ENCODE measurements at regions not wholly inside any gene's neighbourhood (a gene's known extent, or its start where the extent isn't known, plus 50 kb on each side); places are given as distances from the start of the nearest gene placed in this dataset.

DNA sequence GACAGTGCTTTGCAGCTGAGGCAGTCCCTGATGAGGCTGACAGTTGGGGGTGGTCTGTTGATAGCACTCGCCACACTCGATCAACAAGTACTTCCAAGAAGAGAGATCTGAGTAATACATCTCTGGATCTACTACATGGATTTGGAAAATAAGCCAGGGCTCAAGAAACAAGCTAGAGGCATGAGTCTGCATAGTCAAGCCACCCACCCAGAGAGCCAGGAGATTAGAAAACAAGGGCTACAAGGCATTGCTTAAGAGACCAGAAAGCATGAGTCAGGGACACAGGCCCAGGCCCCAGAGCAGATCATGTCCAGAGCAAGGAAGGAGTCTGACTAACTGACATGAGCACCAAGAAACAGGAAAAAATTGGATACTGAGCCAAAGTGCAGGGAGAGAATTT, 196.9 kb upstream of the CWC22 start:
- Mint-ChIP-seq H3K27ac (ENCODE audit: unreplicated experiment) (no peak overlapping the region), H3K36me3 (ENCODE audit: unreplicated experiment) (no peaks in the 10 kb centered on the region), H3K4me1 (ENCODE audit: unreplicated experiment) (peaks cover 16% of the 10 kb centered on the region), H3K4me3 (ENCODE audit: unreplicated experiment) (no peak overlapping the region), H3K27me3 (ENCODE audit: unreplicated experiment) (no peaks in the 10 kb centered on the region), H3K9me3 (ENCODE audit: unreplicated experiment) (peaks cover 9% of the 10 kb centered on the region)
- no peak for DNase-seq (ENCODE audit: extremely low spot score, unreplicated experiment)
- TF ChIP-seq, protein P1, sequence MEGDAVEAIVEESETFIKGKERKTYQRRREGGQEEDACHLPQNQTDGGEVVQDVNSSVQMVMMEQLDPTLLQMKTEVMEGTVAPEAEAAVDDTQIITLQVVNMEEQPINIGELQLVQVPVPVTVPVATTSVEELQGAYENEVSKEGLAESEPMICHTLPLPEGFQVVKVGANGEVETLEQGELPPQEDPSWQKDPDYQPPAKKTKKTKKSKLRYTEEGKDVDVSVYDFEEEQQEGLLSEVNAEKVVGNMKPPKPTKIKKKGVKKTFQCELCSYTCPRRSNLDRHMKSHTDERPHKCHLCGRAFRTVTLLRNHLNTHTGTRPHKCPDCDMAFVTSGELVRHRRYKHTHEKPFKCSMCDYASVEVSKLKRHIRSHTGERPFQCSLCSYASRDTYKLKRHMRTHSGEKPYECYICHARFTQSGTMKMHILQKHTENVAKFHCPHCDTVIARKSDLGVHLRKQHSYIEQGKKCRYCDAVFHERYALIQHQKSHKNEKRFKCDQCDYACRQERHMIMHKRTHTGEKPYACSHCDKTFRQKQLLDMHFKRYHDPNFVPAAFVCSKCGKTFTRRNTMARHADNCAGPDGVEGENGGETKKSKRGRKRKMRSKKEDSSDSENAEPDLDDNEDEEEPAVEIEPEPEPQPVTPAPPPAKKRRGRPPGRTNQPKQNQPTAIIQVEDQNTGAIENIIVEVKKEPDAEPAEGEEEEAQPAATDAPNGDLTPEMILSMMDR (IDR thresholded peaks at IDR 0.05): no peak

DNA sequence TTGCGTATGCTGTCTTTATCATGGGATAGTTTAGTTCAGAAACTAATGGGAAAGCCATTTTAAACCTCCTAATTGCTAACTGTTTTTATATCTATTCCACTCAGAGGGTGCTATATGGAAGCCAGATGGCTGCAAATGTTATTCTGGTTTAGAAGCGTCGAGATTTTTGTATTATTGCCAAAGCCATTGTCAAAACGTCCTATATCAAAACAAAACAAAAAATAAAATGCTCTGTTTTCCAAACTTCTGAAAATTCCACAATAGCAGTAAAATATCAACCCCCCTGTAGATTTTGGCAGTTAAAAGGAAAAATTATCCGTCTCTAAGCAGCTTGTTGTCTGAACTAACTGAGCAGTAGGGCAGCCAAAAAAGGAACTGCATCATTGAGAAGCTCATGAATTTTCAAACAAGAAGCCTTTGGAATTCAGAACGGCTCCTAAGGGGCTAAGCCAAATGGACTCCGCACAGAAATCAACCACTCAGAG, 195.4 kb upstream of the CWC22 start:
- DNase-seq (ENCODE audit: extremely low spot score, unreplicated experiment): no peak
- Mint-ChIP-seq H3K4me1 (ENCODE audit: unreplicated experiment) (peaks cover 7% of the 10 kb centered on the region), H3K9me3 (ENCODE audit: unreplicated experiment) (no peaks in the 10 kb centered on the region), H3K27me3 (ENCODE audit: unreplicated experiment) (no peaks in the 10 kb centered on the region), H3K4me3 (ENCODE audit: unreplicated experiment) (no peak overlapping the region), H3K36me3 (ENCODE audit: unreplicated experiment) (no peaks in the 10 kb centered on the region), H3K27ac (ENCODE audit: unreplicated experiment) (no peak overlapping the region)
- TF ChIP-seq, protein P1 (IDR thresholded peaks at IDR 0.05): no peak

DNA sequence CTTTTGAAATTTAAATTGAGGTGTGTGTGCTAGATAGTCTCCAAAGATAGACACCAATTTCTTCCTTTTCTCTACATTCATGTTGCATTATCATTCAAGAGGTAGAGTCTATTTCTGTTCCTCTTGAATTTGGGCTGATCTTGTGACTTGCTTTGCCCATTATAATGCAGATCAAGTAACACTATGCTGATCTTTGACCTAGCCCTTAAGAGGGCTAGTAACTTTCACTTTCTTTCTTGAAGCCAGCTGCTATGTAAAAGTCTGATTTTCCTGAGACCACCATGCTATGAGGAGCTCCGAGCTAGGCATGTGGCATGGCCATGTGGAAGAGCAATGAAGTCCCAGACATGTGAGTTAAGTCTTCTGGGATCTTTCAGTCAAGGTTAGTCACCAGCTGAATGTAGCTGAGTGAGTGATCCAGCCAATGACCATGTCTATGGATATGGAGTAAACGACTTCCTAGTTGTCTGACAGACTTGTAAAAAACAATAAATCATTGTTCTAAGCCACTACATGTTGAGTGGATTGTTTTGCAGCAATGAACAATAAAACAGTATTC, 189.4 kb upstream of the CWC22 start:
- Mint-ChIP-seq H3K27me3 (ENCODE audit: unreplicated experiment) (no peaks in the 10 kb centered on the region), H3K4me1 (ENCODE audit: unreplicated experiment) (no peaks in the 10 kb centered on the region), H3K9me3 (ENCODE audit: unreplicated experiment) (no peaks in the 10 kb centered on the region), H3K27ac (ENCODE audit: unreplicated experiment) (no peak overlapping the region), H3K36me3 (ENCODE audit: unreplicated experiment) (no peaks in the 10 kb centered on the region), H3K4me3 (ENCODE audit: unreplicated experiment) (no peak overlapping the region)
- TF ChIP-seq, protein P1 (IDR thresholded peaks at IDR 0.05): no peak
- no peak for DNase-seq (ENCODE audit: extremely low spot score, unreplicated experiment)

DNA sequence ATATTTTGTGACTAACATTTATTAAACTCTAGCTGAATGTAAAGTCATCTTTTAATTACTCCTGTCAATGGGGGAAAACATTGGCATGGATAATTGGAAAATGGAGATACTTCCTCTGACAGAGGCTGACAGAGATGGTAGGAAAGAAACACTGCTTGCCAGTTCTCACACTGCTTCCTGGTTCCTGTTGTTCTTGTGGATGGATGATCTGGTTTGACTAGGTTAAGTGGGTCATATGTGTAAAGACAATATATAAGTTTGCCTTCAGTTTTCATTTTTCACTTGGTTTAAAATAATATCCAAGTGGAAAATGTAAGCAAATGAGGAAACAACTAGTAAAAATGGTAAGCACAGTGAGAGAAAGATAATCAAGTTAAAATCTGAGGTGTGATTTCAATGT, 188.8 kb upstream of the CWC22 start:
- H3K4me3 Mint-ChIP-seq (ENCODE audit: unreplicated experiment): no peak overlapping the region
- no peak overlapping the region for H3K27ac Mint-ChIP-seq (ENCODE audit: unreplicated experiment)
- no peak for DNase-seq (ENCODE audit: extremely low spot score, unreplicated experiment)
- TF ChIP-seq, protein P1 (IDR thresholded peaks at IDR 0.05): no peak
- H3K4me1 Mint-ChIP-seq (ENCODE audit: unreplicated experiment): no peaks in the 10 kb centered on the region
- H3K27me3 Mint-ChIP-seq (ENCODE audit: unreplicated experiment): no peaks in the 10 kb centered on the region
- H3K36me3 Mint-ChIP-seq (ENCODE audit: unreplicated experiment): no peaks in the 10 kb centered on the region
- H3K9me3 Mint-ChIP-seq (ENCODE audit: unreplicated experiment): no peaks in the 10 kb centered on the region

DNA sequence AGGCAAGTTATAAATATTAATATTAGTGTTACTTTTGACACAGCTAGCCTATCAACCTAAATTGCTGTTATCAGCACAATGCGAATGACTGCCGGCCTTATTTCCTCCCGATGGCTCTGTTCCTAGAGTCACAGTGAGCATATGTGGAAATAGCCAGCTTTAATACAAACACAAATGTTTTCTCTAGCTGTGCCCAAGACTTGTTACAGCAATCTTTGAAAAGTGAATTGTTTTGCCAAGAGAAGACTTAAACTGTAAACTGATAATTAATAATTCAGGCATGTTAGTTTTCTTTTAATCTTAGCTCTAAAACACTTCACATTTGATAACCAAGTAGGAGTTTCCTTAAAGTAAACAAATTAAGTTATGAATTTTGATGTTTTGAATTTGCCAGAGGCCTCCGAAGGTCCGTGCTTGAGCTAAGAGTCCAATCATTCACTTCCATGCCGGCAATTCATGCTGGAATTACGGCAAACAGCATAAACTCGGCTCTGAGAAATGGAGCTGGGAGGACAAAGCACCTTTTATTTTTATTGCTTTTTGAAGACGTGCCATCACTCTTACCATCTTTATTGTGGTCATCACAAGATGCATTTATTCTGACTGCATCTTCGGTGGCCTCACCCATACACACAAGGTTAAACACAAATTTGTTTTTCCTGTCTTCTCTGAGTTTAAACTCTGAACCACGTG, 184.5 kb upstream of the CWC22 start:
- H3K4me1 Mint-ChIP-seq (ENCODE audit: unreplicated experiment): no peaks in the 10 kb centered on the region
- H3K4me3 Mint-ChIP-seq (ENCODE audit: unreplicated experiment): no peak overlapping the region
- H3K27me3 Mint-ChIP-seq (ENCODE audit: unreplicated experiment): no peaks in the 10 kb centered on the region
- TF ChIP-seq, protein P1 (IDR thresholded peaks at IDR 0.05): no peak
- no peak for DNase-seq (ENCODE audit: extremely low spot score, unreplicated experiment)
- H3K9me3 Mint-ChIP-seq (ENCODE audit: unreplicated experiment): no peaks in the 10 kb centered on the region
- no peaks in the 10 kb centered on the region for H3K36me3 Mint-ChIP-seq (ENCODE audit: unreplicated experiment)
- H3K27ac Mint-ChIP-seq (ENCODE audit: unreplicated experiment): no peak overlapping the region

All from osteocyte (in vitro differentiated cells).